Caco-2 (cell line): ENCODE measurements at regions not wholly inside any gene's neighbourhood (a gene's known extent, or its start where the extent isn't known, plus 50 kb on each side); places are given as distances from the start of the nearest gene placed in this dataset.
A peak's percentile ranks its signal among the peaks of the same experiment; 100 is the strongest.

Experiments used
- BruUV-seq: library from RNA; stranded (reverse); fragments of 400-500 nt; replicated peaks from 2 replicates; lab custom pipeline; 2021; lab: Mats Ljungman, UMichigan
- CTCF ChIA-PET: fragments of 300-600 bp; sonication (Branson Sonifier 250); formaldehyde crosslinking; loops from one replicate; lab custom pipeline; 2022; ENCODE audit warnings: antibody characterized with exemption; lab: Charles Lee
- POLR2A ChIA-PET: fragments of 300-600 bp; sonication (Branson Sonifier 250); formaldehyde crosslinking; loops from one replicate; lab custom pipeline; 2022; ENCODE audit warnings: antibody characterized with exemption; lab: Charles Lee
- DNase-seq, 2 experiments: peaks; one replicate each; pipeline versions ENCODE4 v3.0.0 to v3.0.0-alpha.2; 2020 to 2022
- H3K27me3 ChIP-seq: replicated peaks from 2 replicates; pipeline ENCODE4 v1.6.0; 2011; ENCODE audit warnings: low read length; ENCODE audit not compliant: control insufficient read depth, insufficient read depth
- H3K36me3 ChIP-seq: 2 replicates; pipeline ENCODE4 v1.5.1; 2011; ENCODE audit warnings: low read length; ENCODE audit not compliant: control insufficient read depth, insufficient read depth
- H3K4me1 ChIP-seq: fragments of 250-450 bp; sonication (Bioruptor Pico); 2 replicates; pipeline ENCODE4 v1.5.1; 2020; ENCODE audit warnings: mild to moderate bottlenecking
- H3K4me3 ChIP-seq: 2 replicates; pipeline ENCODE4 v1.5.1; 2011; ENCODE audit warnings: low read depth, mild to moderate bottlenecking, control low read depth, low read length
- H3K9me3 ChIP-seq: fragments of 250-450 bp; sonication (Bioruptor Pico); 2 replicates; pipeline ENCODE4 v1.5.1; 2020; ENCODE audit warnings: mild to moderate bottlenecking, moderate library complexity
- H3K27ac Mint-ChIP-seq: one replicate; pipeline ENCODE4 v1.8.0; 2022; ENCODE audit warnings: mixed read lengths; ENCODE audit not compliant: unreplicated experiment
- H3K27me3 Mint-ChIP-seq: one replicate; pipeline ENCODE4 v1.8.0; 2022; ENCODE audit warnings: mixed read lengths; ENCODE audit not compliant: insufficient read depth, unreplicated experiment
- H3K36me3 Mint-ChIP-seq: one replicate; pipeline ENCODE4 v1.8.0; 2022; ENCODE audit warnings: mild to moderate bottlenecking, mixed read lengths; ENCODE audit not compliant: insufficient read depth, unreplicated experiment
- H3K4me1 Mint-ChIP-seq: one replicate; pipeline ENCODE4 v1.8.0; 2022; ENCODE audit warnings: low read depth, mixed read lengths; ENCODE audit not compliant: unreplicated experiment
- H3K4me3 Mint-ChIP-seq: one replicate; pipeline ENCODE4 v1.8.0; 2022; ENCODE audit warnings: mild to moderate bottlenecking, moderate library complexity, mixed read lengths; ENCODE audit not compliant: unreplicated experiment
- H3K9me3 Mint-ChIP-seq: one replicate; pipeline ENCODE4 v1.8.0; 2022; ENCODE audit warnings: mixed read lengths; ENCODE audit not compliant: unreplicated experiment
- intact Hi-C: fragments of 100-400 bp; cut with micrococcal nuclease; formaldehyde crosslinking; loops from one replicate; pipeline ENCODE4 v1.10.0; 2022; ENCODE audit not compliant: unreplicated experiment
- TF ChIP-seq, protein P1 (sequence below), 2 experiments: fragments of 200-600 bp in 1 of 2; IDR thresholded peaks; 1 replicate in 1 of 2; 2 replicates in 1 of 2; pipeline versions ENCODE4 v1.5.1 to v1.8.0; 2011 to 2022; ENCODE audit warnings: antibody characterized with exemption in 1 of 2, control low read depth in 1 of 2, inconsistent platforms in 1 of 2, low read depth in 1 of 2, low read length in 1 of 2, mild to moderate bottlenecking in 1 of 2, moderate library complexity in 1 of 2; ENCODE audit not compliant: insufficient read depth in 1 of 2, severe bottlenecking in 1 of 2, unreplicated experiment in 1 of 2

DNA sequence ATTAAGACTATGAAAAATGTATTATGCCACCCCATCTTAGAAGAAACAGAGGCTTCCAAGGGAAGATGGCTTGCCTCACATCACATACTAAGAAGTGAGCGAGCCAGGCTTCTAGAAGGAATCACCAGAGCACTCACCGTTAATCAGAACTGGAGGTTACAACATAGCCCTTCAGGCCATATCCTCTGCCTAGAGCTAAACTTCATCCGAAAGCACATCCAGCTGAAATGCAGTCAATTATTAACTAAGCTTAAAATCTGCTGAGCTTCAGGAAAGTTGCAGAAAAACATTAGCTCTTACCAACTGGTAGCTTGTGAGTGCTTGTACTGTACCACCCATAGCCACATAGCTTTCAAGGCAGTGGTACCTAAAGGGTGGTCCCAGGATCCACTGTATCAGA, 483.2 kb downstream of the TBL1XR1 start:
- Mint-ChIP-seq H3K27ac (no peak overlapping the region), H3K27me3 (no peaks in the 10 kb centered on the region), H3K4me1 (no peaks in the 10 kb centered on the region), H3K4me3 (no peak overlapping the region), H3K36me3 (no peaks in the 10 kb centered on the region), H3K9me3 (no peaks in the 10 kb centered on the region)
- H3K27me3 ChIP-seq, result no peaks in the 10 kb centered on the region
- no TSS peak for BruUV-seq
- intact Hi-C loops, result no loop called here
- no peaks in the 10 kb centered on the region for H3K36me3 ChIP-seq
- POLR2A ChIA-PET, result no interaction called here
- peak; percentile 36 to 45 for DNase-seq
- H3K4me1 ChIP-seq, result no peaks in the 10 kb centered on the region; the same call in 1 of the 2 replicates
- no peak overlapping the region for H3K4me3 ChIP-seq
- CTCF ChIA-PET, result no interaction called here
- no peaks in the 10 kb centered on the region for H3K9me3 ChIP-seq
- TF ChIP-seq, protein P1, sequence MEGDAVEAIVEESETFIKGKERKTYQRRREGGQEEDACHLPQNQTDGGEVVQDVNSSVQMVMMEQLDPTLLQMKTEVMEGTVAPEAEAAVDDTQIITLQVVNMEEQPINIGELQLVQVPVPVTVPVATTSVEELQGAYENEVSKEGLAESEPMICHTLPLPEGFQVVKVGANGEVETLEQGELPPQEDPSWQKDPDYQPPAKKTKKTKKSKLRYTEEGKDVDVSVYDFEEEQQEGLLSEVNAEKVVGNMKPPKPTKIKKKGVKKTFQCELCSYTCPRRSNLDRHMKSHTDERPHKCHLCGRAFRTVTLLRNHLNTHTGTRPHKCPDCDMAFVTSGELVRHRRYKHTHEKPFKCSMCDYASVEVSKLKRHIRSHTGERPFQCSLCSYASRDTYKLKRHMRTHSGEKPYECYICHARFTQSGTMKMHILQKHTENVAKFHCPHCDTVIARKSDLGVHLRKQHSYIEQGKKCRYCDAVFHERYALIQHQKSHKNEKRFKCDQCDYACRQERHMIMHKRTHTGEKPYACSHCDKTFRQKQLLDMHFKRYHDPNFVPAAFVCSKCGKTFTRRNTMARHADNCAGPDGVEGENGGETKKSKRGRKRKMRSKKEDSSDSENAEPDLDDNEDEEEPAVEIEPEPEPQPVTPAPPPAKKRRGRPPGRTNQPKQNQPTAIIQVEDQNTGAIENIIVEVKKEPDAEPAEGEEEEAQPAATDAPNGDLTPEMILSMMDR (IDR thresholded peaks at IDR 0.05; ENCODE audit: insufficient read depth in 1 of 2, low read depth in 1 of 2, low read length in 1 of 2, severe bottlenecking in 1 of 2, unreplicated experiment in 1 of 2), result no peak

DNA sequence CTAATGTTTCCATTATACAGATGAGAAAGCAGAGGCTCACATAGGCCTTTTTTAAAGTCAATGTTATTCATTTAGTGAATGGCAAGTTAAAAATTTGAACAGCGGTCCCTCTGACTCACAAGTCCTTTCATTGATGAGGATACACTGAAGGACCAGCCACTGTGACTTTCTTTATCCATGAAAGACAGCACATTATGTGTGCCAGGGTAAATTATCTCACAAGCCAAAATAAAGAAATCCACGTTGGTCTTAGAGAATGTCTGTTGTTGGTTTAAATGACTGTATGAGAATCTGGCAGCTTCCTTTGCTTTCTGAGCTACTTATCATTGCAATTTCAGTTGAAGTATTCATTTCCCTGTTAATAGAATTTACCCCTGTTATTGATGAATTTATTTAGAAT, 485.1 kb downstream of the TBL1XR1 start:
- TF ChIP-seq, protein P1 (IDR thresholded peaks at IDR 0.05; ENCODE audit: insufficient read depth in 1 of 2, low read depth in 1 of 2, low read length in 1 of 2, severe bottlenecking in 1 of 2, unreplicated experiment in 1 of 2), result no peak
- Mint-ChIP-seq H3K27ac (no peak overlapping the region), H3K36me3 (no peaks in the 10 kb centered on the region), H3K27me3 (no peaks in the 10 kb centered on the region), H3K4me3 (no peak overlapping the region), H3K4me1 (no peaks in the 10 kb centered on the region), H3K9me3 (peaks cover 9% of the 10 kb centered on the region)
- no peaks in the 10 kb centered on the region for H3K9me3 ChIP-seq
- BruUV-seq, result no TSS peak
- H3K27me3 ChIP-seq, result no peaks in the 10 kb centered on the region
- ChIA-PET POLR2A (no interaction called here), CTCF (no interaction called here)
- intact Hi-C loops, result no loop called here
- DNase-seq, result no peak
- no peaks in the 10 kb centered on the region for H3K36me3 ChIP-seq
- H3K4me3 ChIP-seq, result no peak overlapping the region
- H3K4me1 ChIP-seq, result no peaks in the 10 kb centered on the region; the same call in 1 of the 2 replicates

DNA sequence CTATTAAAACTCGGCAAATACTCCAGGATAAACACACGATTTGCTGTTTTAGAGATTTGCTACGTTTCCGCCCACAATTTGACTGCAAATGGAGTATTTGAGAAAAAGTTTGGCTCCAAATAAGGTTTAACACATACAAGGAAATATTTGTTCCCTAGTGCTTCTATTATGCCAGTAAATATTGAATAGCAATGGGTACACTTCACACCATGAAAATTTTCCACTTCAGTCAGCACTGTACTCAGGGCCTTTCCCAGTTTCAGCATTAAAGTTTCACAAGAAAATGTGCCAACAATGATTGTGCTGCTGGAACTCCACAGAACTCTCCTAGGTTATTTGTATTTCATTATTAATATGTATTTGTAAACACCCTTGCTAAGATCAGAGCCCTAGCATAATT, 498.0 kb downstream of the TBL1XR1 start:
- Histone ChIP-seq H3K9me3 (0 out of 2 replicates have a peak, but pooled peaks cover under 1% of the 10 kb centered on the region), H3K27me3 (no peaks in the 10 kb centered on the region), H3K4me3 (no peak overlapping the region), H3K4me1 (peaks cover 8% of the 10 kb centered on the region; the same call in 1 of the 2 replicates), H3K36me3 (no peaks in the 10 kb centered on the region)
- intact Hi-C loops, result no loop called here
- H3K36me3 Mint-ChIP-seq, result no peaks in the 10 kb centered on the region
- H3K4me3 Mint-ChIP-seq, result no peak overlapping the region
- ChIA-PET POLR2A (no interaction called here), CTCF (no interaction called here)
- H3K4me1 Mint-ChIP-seq, result peaks cover 8% of the 10 kb centered on the region
- TF ChIP-seq, protein P1 (IDR thresholded peaks at IDR 0.05; ENCODE audit: insufficient read depth in 1 of 2, low read depth in 1 of 2, low read length in 1 of 2, severe bottlenecking in 1 of 2, unreplicated experiment in 1 of 2), result no peak
- H3K27ac Mint-ChIP-seq, result no peak overlapping the region
- DNase-seq, result no peak
- no TSS peak for BruUV-seq
- H3K9me3 Mint-ChIP-seq, result peaks cover 7% of the 10 kb centered on the region
- H3K27me3 Mint-ChIP-seq, result no peaks in the 10 kb centered on the region
